Epithelial cell of proximal tubule (primary cell): ENCODE measurements at regions not wholly inside any gene's neighbourhood (a gene's known extent, or its start where the extent isn't known, plus 50 kb on each side); places are given as distances from the start of the nearest gene placed in this dataset.

ENCODE experiments used
- DNase-seq: peaks from one replicate; pipeline ENCODE4 v3.0.0-alpha.2; 2011; ENCODE audit warnings: low read depth
- H3K4me3 ChIP-seq: 2 replicates; pipeline ENCODE4 v1.5.1; 2011; ENCODE audit warnings: low read depth, mild to moderate bottlenecking, low read length
- TF ChIP-seq, protein P1 (sequence below): conservative IDR thresholded peaks from 2 replicates; pipeline ENCODE4 v1.5.1; 2012; ENCODE audit warnings: low read depth, mild to moderate bottlenecking, low read length

DNA sequence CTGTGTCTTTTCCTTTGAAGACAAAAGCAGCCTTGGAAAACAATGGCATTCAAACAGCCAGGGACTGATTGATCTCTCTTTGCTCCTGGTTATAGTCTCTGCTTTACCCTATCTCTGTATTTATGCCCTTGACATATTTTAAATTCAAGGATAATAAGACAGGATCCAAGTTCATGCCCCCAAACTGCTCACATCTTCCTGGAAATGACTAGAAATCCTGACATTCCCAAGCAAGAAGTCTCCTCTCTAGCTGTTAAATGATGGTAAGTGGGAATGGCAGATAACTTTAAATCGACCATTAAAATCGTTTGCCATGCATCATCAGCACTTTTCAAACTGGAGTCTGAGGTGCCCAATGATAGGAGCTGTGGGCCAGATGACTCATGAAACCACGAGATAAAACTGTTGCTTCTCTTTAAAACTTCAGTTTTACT, 435.6 kb downstream of the FOXO1 start:
- DNase-seq: no peak
- TF ChIP-seq, protein P1, sequence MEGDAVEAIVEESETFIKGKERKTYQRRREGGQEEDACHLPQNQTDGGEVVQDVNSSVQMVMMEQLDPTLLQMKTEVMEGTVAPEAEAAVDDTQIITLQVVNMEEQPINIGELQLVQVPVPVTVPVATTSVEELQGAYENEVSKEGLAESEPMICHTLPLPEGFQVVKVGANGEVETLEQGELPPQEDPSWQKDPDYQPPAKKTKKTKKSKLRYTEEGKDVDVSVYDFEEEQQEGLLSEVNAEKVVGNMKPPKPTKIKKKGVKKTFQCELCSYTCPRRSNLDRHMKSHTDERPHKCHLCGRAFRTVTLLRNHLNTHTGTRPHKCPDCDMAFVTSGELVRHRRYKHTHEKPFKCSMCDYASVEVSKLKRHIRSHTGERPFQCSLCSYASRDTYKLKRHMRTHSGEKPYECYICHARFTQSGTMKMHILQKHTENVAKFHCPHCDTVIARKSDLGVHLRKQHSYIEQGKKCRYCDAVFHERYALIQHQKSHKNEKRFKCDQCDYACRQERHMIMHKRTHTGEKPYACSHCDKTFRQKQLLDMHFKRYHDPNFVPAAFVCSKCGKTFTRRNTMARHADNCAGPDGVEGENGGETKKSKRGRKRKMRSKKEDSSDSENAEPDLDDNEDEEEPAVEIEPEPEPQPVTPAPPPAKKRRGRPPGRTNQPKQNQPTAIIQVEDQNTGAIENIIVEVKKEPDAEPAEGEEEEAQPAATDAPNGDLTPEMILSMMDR: no peak
- H3K4me3 ChIP-seq: no peak overlapping the region

DNA sequence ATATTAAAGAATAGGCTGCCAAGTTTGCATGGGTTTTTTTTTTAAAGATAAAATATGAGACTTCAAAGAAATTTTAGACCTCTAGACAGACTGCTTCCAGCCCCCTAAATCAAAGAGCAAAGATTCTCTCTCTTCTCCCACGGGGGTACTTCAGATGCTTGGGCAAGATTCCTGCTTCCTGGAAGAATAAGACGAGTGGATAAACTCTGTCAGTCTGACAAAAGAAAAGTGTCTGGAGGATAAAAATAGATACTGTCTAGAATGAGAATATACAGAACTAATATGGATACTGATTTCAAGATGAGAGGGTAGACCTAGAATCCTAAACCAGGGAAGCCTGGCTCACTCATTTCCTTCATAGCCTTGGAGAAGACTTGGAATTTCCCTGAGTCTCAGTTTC, 435.1 kb downstream of the FOXO1 start:
- TF ChIP-seq, protein P1: no peak
- DNase-seq: no peak

DNA sequence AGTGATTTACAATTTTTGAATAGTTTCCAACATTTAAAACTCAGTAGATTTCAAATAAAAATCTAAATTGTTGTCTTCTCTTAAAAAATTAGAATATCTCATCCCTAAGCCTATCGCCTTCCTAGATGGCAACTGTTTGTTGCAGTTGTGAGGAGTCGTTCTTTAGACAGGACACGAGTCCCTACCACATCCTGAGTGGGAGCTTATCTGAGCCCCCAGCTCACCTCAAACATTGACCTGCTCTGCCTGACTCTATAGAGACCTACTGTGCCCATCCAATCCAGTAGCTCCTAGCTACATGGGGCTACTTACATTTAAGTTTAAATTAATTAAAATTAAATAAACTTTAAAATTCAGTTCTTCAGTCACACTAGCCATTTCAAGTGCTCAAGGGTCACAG, 434.7 kb downstream of the FOXO1 start:
- no peak overlapping the region for H3K4me3 ChIP-seq
- no peak for DNase-seq
- TF ChIP-seq, protein P1: no peak

More for the DNA sequence above, 435.1 kb downstream of the FOXO1 start:
- H3K4me3 ChIP-seq: no peak overlapping the region

DNA sequence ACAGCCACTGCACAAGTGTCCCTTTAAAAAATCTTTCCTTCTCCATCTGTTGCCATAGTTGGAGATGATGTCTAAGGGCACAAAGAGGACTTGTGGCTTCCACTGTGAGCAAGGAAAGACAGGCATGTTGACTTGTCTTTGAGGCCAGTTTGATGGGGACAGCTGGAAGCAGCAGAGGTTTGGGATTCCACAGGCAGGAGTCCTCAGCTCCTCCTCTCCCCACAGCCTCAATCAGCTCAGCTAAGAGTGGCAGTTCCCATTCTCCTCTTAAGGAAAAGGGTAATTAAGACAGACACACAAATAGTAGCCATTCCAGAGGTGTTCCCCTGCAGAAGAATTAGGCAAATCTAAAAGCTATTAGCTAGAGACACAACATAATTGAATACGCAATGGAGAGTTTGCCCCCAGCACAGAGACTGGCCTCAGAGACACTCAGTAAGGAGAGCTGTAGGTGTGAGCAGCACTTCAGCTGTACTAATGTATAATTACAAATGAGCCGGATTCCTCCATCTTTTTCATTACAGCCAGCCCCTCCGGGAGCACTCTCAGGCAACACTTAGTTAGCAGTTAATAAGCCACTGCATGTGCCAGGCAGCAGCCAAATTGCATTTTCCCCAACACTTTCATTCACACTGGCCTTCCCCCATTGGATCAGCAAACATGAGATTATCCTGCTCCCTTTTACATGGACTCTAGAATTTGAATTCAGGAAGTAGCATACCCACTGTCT, 434.0 kb downstream of the FOXO1 start:
- TF ChIP-seq, protein P1: no peak
- no peak for DNase-seq
- no peak overlapping the region for H3K4me3 ChIP-seq

DNA sequence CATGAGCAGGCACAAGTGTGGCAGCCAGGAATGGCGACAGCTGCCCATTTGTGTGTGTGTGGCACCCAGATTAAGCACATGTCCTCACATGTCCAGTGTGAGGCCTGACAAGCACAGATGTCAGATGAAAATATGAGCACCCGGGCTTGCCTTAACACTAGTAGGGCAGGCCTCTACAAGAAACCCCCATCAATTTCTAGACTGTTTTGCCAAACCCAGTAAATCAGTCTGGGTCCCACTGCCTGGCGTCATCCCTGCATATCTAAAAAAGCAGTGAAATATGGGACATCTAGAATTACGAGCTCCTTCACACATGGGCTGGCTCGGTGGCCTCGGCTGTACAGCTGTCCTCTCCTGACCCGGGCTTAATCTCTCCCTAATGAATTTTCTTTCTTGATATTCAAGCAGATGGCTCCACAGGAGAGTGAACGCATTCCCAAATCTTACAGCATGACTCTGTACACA, 432.7 kb downstream of the FOXO1 start:
- no peak for DNase-seq
- TF ChIP-seq, protein P1: no peak
- no peak overlapping the region for H3K4me3 ChIP-seq

DNA sequence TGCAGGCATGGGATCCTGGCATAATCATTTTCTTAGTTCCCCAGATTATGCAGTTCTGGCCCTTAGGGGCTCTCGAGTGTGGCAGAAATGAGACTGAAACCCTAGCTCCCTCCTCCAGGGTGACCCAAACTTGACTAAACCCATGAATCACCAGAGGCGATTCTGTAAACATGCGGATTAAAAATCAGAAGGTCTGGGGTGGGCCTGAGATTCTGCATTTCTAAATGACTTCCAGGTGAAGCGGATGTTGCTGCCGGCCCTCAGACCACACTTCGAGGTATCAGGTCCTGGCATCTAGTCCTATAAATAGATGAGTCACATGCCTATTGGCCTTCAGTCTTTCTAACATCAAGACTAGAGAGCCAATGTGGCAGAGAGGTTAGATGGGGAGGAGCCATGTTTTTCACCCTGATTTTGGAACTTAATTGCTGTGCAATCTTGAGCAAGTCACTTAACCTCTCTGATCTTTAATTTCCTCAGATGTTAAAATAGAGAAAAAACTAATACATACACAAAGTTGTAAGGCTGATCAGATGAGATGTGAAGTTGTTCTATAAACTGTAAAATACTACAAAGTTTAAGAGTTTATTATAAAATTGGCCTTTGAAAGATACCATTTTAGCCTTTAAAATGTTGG, 431.2 kb downstream of the FOXO1 start:
- H3K4me3 ChIP-seq: no peak overlapping the region
- TF ChIP-seq, protein P1: no peak
- no peak for DNase-seq
